ENCODE measurements at regions not wholly inside any gene's neighbourhood (a gene's known extent, or its start where the extent isn't known, plus 50 kb on each side); places are given as distances from the start of the nearest gene placed in this dataset.

Small RNAs in the stretch of these regions (small RNA-seq; reads per million reads assigned to genes)
- 0 reads per million in 4 donors for gene RNU5F-7P
